Esophagus muscularis mucosa (tissue), 4 donors: ENCODE measurements at regions not wholly inside any gene's neighbourhood (a gene's known extent, or its start where the extent isn't known, plus 50 kb on each side); places are given as distances from the start of the nearest gene placed in this dataset.
"Not testable (repeated sequence)": the region's sequence is repeated elsewhere in the genome, so short reads cannot be mapped to it uniquely, and the experiment has no call there.

Experiments
- EP300 ChIP-seq: sonication (generic); formaldehyde crosslinking; IDR thresholded peaks from one replicate; pipeline ENCODE4 v1.6.1; 2017; ENCODE audit warnings: antibody characterized with exemption
- POLR2A ChIP-seq: fragments of 450-650 bp; IDR thresholded peaks from one replicate; pipeline ENCODE4 v1.6.1; 2017; ENCODE audit warnings: antibody characterized with exemption, moderate library complexity, mild to moderate bottlenecking, low read depth
- TF ChIP-seq, protein P1 (sequence below), 3 experiments: fragments of 200-600 bp in 2 of 3; fragments of 450-650 bp in 1 of 3; sonication (generic) in 2 of 3; IDR thresholded peaks; one replicate each; pipeline ENCODE4 v1.5.1; 2017 to 2019; ENCODE audit warnings: antibody characterized with exemption in 3 of 3, mild to moderate bottlenecking in 2 of 3, moderate library complexity in 1 of 3

GRCh38 chr1:221957350-221957749 is 215.5 kb upstream of the DUSP10 start:
- TF ChIP-seq, protein P1, sequence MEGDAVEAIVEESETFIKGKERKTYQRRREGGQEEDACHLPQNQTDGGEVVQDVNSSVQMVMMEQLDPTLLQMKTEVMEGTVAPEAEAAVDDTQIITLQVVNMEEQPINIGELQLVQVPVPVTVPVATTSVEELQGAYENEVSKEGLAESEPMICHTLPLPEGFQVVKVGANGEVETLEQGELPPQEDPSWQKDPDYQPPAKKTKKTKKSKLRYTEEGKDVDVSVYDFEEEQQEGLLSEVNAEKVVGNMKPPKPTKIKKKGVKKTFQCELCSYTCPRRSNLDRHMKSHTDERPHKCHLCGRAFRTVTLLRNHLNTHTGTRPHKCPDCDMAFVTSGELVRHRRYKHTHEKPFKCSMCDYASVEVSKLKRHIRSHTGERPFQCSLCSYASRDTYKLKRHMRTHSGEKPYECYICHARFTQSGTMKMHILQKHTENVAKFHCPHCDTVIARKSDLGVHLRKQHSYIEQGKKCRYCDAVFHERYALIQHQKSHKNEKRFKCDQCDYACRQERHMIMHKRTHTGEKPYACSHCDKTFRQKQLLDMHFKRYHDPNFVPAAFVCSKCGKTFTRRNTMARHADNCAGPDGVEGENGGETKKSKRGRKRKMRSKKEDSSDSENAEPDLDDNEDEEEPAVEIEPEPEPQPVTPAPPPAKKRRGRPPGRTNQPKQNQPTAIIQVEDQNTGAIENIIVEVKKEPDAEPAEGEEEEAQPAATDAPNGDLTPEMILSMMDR (IDR thresholded peaks at IDR 0.05), result not testable (repeated sequence)
- not testable (repeated sequence) for TF ChIP-seq POLR2A, EP300
